A673 (cell line): ENCODE measurements at regions not wholly inside any gene's neighbourhood (a gene's known extent, or its start where the extent isn't known, plus 50 kb on each side); places are given as distances from the start of the nearest gene placed in this dataset.

Experiments
- BruUV-seq: library from RNA; stranded (reverse); fragments of 400-500 nt; replicated peaks from 2 replicates; lab custom pipeline; 2021; lab: Mats Ljungman, UMichigan
- CTCF ChIA-PET: fragments of 300-600 bp; sonication (Branson Sonifier 250); formaldehyde crosslinking; loops from one replicate; lab custom pipeline; 2022; ENCODE audit warnings: antibody characterized with exemption; lab: Charles Lee
- POLR2A ChIA-PET: fragments of 300-600 bp; sonication (Branson Sonifier 250); formaldehyde crosslinking; loops from one replicate; lab custom pipeline; 2022; ENCODE audit warnings: antibody characterized with exemption; ENCODE audit not compliant: low non-redundant PET; lab: Charles Lee
- DNase-seq: peaks from one replicate; pipeline ENCODE4 v3.0.0-alpha.2; 2015; ENCODE audit warnings: low spot score
- H3K27ac ChIP-seq: fragments of 200-600 bp; sonication (generic); 2 replicates; pipeline ENCODE4 v1.5.1; 2016; ENCODE audit warnings: mixed run types, low read depth, mild to moderate bottlenecking, mixed read lengths, antibody characterized with exemption, low read length; ENCODE audit not compliant: poor library complexity, severe bottlenecking
- H3K27me3 ChIP-seq: fragments of 200-600 bp; sonication (generic); replicated peaks from 2 replicates; pipeline ENCODE4 v1.6.1; 2017; ENCODE audit warnings: mixed run types, low read depth, mild to moderate bottlenecking, mixed read lengths, antibody characterized with exemption, low read length; ENCODE audit not compliant: insufficient read depth, poor library complexity
- H3K36me3 ChIP-seq: fragments of 200-600 bp; sonication (generic); 2 replicates; pipeline ENCODE4 v1.6.1; 2016; ENCODE audit warnings: mixed run types, mild to moderate bottlenecking, mixed read lengths, antibody characterized with exemption, low read length; ENCODE audit not compliant: insufficient read depth, poor library complexity, severe bottlenecking
- H3K4me1 ChIP-seq: fragments of 200-600 bp; sonication (generic); 2 replicates; pipeline ENCODE4 v1.6.1; 2017; ENCODE audit warnings: mixed run types, mild to moderate bottlenecking, mixed read lengths, antibody characterized with exemption, low read length; ENCODE audit not compliant: insufficient read depth, poor library complexity, severe bottlenecking
- H3K4me3 ChIP-seq: fragments of 200-600 bp; sonication (generic); 2 replicates; pipeline ENCODE4 v1.5.1; 2016; ENCODE audit warnings: low read depth, mixed run types, mild to moderate bottlenecking, mixed read lengths, low read length; ENCODE audit not compliant: poor library complexity, severe bottlenecking
- H3K9me3 ChIP-seq: fragments of 200-600 bp; sonication (generic); 2 replicates; pipeline ENCODE4 v1.6.1; 2016; ENCODE audit warnings: mixed run types, low read depth, mild to moderate bottlenecking, mixed read lengths, antibody characterized with exemption, low read length; ENCODE audit not compliant: poor library complexity, severe bottlenecking
- CTCF ChIP-seq: fragments of 300-800, 200-600 bp; sonication (generic); conservative IDR thresholded peaks from 2 replicates; pipeline ENCODE4 v1.5.1; 2017; ENCODE audit warnings: low read depth, mild to moderate bottlenecking, antibody characterized with exemption, low read length, moderate library complexity, mixed read lengths
- EZH2 ChIP-seq: fragments of 200-600 bp; sonication (generic); IDR thresholded peaks from 2 replicates; pipeline ENCODE4 v1.6.1; 2017; ENCODE audit warnings: borderline replicate concordance, low read depth, mild to moderate bottlenecking, mixed read lengths, antibody characterized with exemption, low read length; ENCODE audit not compliant: poor library complexity, severe bottlenecking
- intact Hi-C: fragments of 100-400 bp; cut with micrococcal nuclease; formaldehyde crosslinking; loops from one replicate; pipeline ENCODE4 v1.10.0; 2022; ENCODE audit not compliant: unreplicated experiment

GRCh38 chr5:124888050-124888506 lies 141.6 kb upstream of the ZNF608 start:
- H3K4me3 ChIP-seq, result no peak overlapping the region
- TF ChIP-seq EZH2, result no peak
- peak; percentile 34 for TF ChIP-seq CTCF
- intact Hi-C loops, result no loop called here
- H3K27me3 ChIP-seq, result no peaks in the 10 kb centered on the region
- no peaks in the 10 kb centered on the region for H3K9me3 ChIP-seq
- H3K27ac ChIP-seq, result no peak overlapping the region
- DNase-seq, result peak; percentile 37
- no TSS peak for BruUV-seq
- ChIA-PET POLR2A (no interaction called here), CTCF (interaction anchor here (0.5 kb wide), 1 partner anchor 139 kb away, joined by 8 read pairs; no protein-coding TSS in a partner anchor)
- H3K36me3 ChIP-seq, result no peaks in the 10 kb centered on the region
- peaks cover 16% of the 10 kb centered on the region for H3K4me1 ChIP-seq

GRCh38 chr5:124888622-124889485 lies 142.4 kb upstream of the ZNF608 start:
- H3K27ac ChIP-seq, result no peak overlapping the region
- no TSS peak for BruUV-seq
- H3K4me3 ChIP-seq, result no peak overlapping the region
- no peaks in the 10 kb centered on the region for H3K27me3 ChIP-seq
- DNase-seq, result no peak
- ChIA-PET CTCF (interaction anchor here (0.5 kb wide), 1 partner anchor 140 kb away, joined by 8 read pairs; no protein-coding TSS in a partner anchor), POLR2A (no interaction called here)
- intact Hi-C loops, result no loop called here
- H3K9me3 ChIP-seq, result no peaks in the 10 kb centered on the region
- peaks cover 16% of the 10 kb centered on the region for H3K4me1 ChIP-seq
- no peaks in the 10 kb centered on the region for H3K36me3 ChIP-seq
- TF ChIP-seq EZH2 (no peak), CTCF (no peak)

GRCh38 chr5:124889486-124889825 lies 143.0 kb upstream of the ZNF608 start:
- Histone ChIP-seq H3K27me3 (no peaks in the 10 kb centered on the region), H3K9me3 (no peaks in the 10 kb centered on the region), H3K4me3 (no peak overlapping the region), H3K4me1 (peaks cover 16% of the 10 kb centered on the region), H3K36me3 (no peaks in the 10 kb centered on the region), H3K27ac (no peak overlapping the region)
- intact Hi-C loops, result no loop called here
- ChIA-PET POLR2A (no interaction called here), CTCF (no interaction called here)
- no peak for DNase-seq
- BruUV-seq, result no TSS peak
- no peak for TF ChIP-seq EZH2
- no peak for TF ChIP-seq CTCF
